ENCODE measurements at regions not wholly inside any gene's neighbourhood (a gene's known extent, or its start where the extent isn't known, plus 50 kb on each side); places are given as distances from the start of the nearest gene placed in this dataset.
"Not testable (repeated sequence)": the region's sequence is repeated elsewhere in the genome, so short reads cannot be mapped to it uniquely, and the experiment has no call there.

- not testable (repeated sequence) for TF ChIP-seq CTCF, POLR2A (IDR thresholded peaks at IDR 0.05)
Measured at GRCh38 chr20:26219546-26219945, 522.9 kb upstream of the ZNF337 start.
